Retinal pigment epithelial cell (primary cell): ENCODE measurements at regions not wholly inside any gene's neighbourhood (a gene's known extent, or its start where the extent isn't known, plus 50 kb on each side); places are given as distances from the start of the nearest gene placed in this dataset.

Experiments used
- DNase-seq: peaks from one replicate; pipeline ENCODE4 v3.0.0-alpha.2; 2010; ENCODE audit warnings: low read depth
- H3K4me3 ChIP-seq: 2 replicates; pipeline ENCODE4 v1.5.1; 2011; ENCODE audit warnings: mild to moderate bottlenecking, low read length, control low read depth, moderate library complexity
- TF ChIP-seq, protein P1 (sequence below): conservative IDR thresholded peaks from 2 replicates; pipeline ENCODE4 v1.5.1; 2011; ENCODE audit warnings: low read depth, low read length, control low read depth, inconsistent platforms

DNA sequence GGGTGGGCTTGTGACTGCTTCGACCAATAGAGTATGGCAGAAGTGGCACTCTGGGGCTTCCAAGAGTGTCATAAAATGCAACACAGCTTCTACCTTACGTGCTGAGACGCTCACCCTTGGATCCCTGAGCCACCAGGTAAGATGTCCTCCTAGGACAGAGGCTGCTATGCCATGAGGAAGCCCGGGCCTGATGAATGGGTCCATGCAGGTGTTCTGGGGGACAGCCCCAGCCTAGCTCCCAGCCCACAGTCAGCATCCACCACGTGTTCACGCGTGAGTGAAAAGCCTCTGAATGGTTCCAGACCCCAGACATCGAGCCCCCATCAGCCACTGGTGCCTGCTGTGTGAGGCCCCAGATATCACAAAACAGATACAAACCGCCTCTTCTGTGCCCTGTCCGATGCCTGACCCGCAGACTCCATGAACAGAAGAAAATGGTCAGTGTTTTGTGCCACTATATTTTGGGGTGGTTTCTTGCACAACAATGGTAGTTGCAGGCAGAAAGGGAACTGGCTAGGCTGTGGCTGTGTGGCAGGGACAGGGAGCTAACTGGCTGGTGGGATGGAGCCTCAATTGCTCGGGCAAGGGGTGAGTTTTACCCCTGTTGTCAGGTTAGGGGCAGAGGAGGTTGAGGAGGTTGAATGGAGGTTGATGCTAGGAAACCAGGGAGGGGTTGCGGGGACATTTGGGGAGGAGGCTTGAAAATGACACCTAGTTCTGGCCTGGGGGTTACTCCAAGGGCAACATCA, 92.2 kb downstream of the LINGO1 start:
- no peak overlapping the region for H3K4me3 ChIP-seq
- DNase-seq: no peak
- TF ChIP-seq, protein P1, sequence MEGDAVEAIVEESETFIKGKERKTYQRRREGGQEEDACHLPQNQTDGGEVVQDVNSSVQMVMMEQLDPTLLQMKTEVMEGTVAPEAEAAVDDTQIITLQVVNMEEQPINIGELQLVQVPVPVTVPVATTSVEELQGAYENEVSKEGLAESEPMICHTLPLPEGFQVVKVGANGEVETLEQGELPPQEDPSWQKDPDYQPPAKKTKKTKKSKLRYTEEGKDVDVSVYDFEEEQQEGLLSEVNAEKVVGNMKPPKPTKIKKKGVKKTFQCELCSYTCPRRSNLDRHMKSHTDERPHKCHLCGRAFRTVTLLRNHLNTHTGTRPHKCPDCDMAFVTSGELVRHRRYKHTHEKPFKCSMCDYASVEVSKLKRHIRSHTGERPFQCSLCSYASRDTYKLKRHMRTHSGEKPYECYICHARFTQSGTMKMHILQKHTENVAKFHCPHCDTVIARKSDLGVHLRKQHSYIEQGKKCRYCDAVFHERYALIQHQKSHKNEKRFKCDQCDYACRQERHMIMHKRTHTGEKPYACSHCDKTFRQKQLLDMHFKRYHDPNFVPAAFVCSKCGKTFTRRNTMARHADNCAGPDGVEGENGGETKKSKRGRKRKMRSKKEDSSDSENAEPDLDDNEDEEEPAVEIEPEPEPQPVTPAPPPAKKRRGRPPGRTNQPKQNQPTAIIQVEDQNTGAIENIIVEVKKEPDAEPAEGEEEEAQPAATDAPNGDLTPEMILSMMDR: no peak

- TF ChIP-seq, protein P1: no peak
- no peak for DNase-seq
- H3K4me3 ChIP-seq: no peak overlapping the region
Observed at GRCh38 chr15:77538793-77539497, 93.8 kb downstream of the LINGO1 start.

- no peak for DNase-seq
- H3K4me3 ChIP-seq: no peak overlapping the region
- TF ChIP-seq, protein P1: no peak
Observed at GRCh38 chr15:77538027-77538451, 94.7 kb downstream of the LINGO1 start.

DNA sequence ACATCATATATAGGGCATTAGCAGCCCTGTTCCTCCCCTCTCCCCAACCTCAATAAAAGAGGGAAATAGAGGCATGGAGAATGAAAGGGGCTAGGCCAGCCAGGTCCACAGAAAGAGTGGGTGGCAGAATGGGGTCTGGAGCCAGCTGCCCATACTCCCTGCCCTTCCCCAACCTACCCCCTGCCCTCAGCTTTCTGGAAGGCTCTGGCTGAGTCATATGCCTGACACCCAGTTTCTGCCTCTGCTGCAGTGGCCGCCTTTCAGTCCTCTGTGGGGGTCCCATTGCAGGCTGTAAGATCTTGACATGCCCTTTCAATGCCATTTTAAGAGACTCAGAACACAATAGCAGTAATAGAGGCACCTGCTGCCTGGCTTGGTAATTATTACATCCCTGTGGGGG, 95.7 kb downstream of the LINGO1 start:
- TF ChIP-seq, protein P1: no peak
- H3K4me3 ChIP-seq: no peak overlapping the region
- DNase-seq: no peak

- DNase-seq: no peak
- TF ChIP-seq, protein P1: no peak
- no peak overlapping the region for H3K4me3 ChIP-seq
Observed at GRCh38 chr15:77535845-77536244, 96.9 kb downstream of the LINGO1 start.
